ENCODE measurements at regions not wholly inside any gene's neighbourhood (a gene's known extent, or its start where the extent isn't known, plus 50 kb on each side); places are given as distances from the start of the nearest gene placed in this dataset.

GRCh38 chr6:23873161-23873560 is 252.9 kb upstream of the NRSN1 start:
- Histone ChIP-seq H3K36me3 (ENCODE audit: control insufficient read depth in 4 of 4, insufficient read depth in 3 of 4, low read depth in 1 of 4, low read length in 3 of 4) (no peaks in the 10 kb centered on the region), H3K4me3 (ENCODE audit: low read depth in 1 of 3, low read length in 3 of 3) (no peak overlapping the region)

GRCh38 chr6:23875006-23875405 is 251.0 kb upstream of the NRSN1 start:
- Histone ChIP-seq H3K4me3 (ENCODE audit: low read depth in 1 of 3, low read length in 3 of 3) (no peak overlapping the region), H3K27ac (ENCODE audit: low read depth in 1 of 2, low read length in 2 of 2) (no peak overlapping the region), H3K36me3 (ENCODE audit: control insufficient read depth in 4 of 4, insufficient read depth in 3 of 4, low read depth in 1 of 4, low read length in 3 of 4) (no peaks in the 10 kb centered on the region), H3K9ac (ENCODE audit: low read depth in 1 of 2, low read length in 2 of 2) (no peak overlapping the region), H3K9me3 (ENCODE audit: control insufficient read depth in 4 of 4, low read length in 3 of 4) (no peaks in the 10 kb centered on the region), H3K27me3 (ENCODE audit: control insufficient read depth in 4 of 4, insufficient read depth in 4 of 4, low read length in 3 of 4) (peaks cover 0 to 4% (median 0%) of the 10 kb centered on the region in 4 donors), H3K4me1 (ENCODE audit: control insufficient read depth in 4 of 4, insufficient read depth in 4 of 4, low read length in 3 of 4) (no peaks in the 10 kb centered on the region)
- DNase-seq (ENCODE audit: low spot score) = no peak
- WGBS = 85% methylated on average over 1 of the region's 1 CpG
- TF ChIP-seq GABPA (IDR thresholded peaks at IDR 0.05 in 1 of 2, conservative IDR thresholded peaks at IDR 0.05 in 1 of 2) (no peak), ATF3 (IDR thresholded peaks at IDR 0.05) (no peak), EGR1 (IDR thresholded peaks at IDR 0.05; ENCODE audit: low read depth in 2 of 2) (no peak)

More at GRCh38 chr6:23873161-23873560, 252.9 kb upstream of the NRSN1 start:
- no peaks in the 10 kb centered on the region for H3K9me3 ChIP-seq (ENCODE audit: control insufficient read depth in 4 of 4, low read length in 3 of 4)
- H3K4me1 ChIP-seq (ENCODE audit: control insufficient read depth in 4 of 4, insufficient read depth in 4 of 4, low read length in 3 of 4) = no peaks in the 10 kb centered on the region
- H3K27me3 ChIP-seq (ENCODE audit: control insufficient read depth in 4 of 4, insufficient read depth in 4 of 4, low read length in 3 of 4) = peaks cover 0 to 2% (median 0%) of the 10 kb centered on the region in 4 donors
- H3K27ac ChIP-seq (ENCODE audit: low read depth in 1 of 2, low read length in 2 of 2) = no peak overlapping the region
- TF ChIP-seq RAD21 (IDR thresholded peaks at IDR 0.05) (no peak), NR2F2 (IDR thresholded peaks at IDR 0.05) (no peak), ATF3 (IDR thresholded peaks at IDR 0.05) (no peak), GABPA (IDR thresholded peaks at IDR 0.05 in 1 of 2, conservative IDR thresholded peaks at IDR 0.05 in 1 of 2) (no peak), JUND (IDR thresholded peaks at IDR 0.05) (no peak), HNF4G (IDR thresholded peaks at IDR 0.05) (no peak), MAX (IDR thresholded peaks at IDR 0.05) (no peak), CTCF (IDR thresholded peaks at IDR 0.05; ENCODE audit: low read depth, low read length, missing input control) (no peak), HNF4A (conservative IDR thresholded peaks at IDR 0.05) (no peak)
- 87% methylated on average over 1 of the region's 1 CpG for WGBS
- H3K9ac ChIP-seq (ENCODE audit: low read depth in 1 of 2, low read length in 2 of 2) = no peak overlapping the region
- DNase-seq (ENCODE audit: low spot score) = no peak

- WGBS = 91% methylated on average over 3 of the region's 3 CpGs
- Histone ChIP-seq H3K27ac (ENCODE audit: low read depth in 1 of 2, low read length in 2 of 2) (no peak overlapping the region), H3K9me3 (ENCODE audit: control insufficient read depth in 4 of 4, low read length in 3 of 4) (no peaks in the 10 kb centered on the region), H3K27me3 (ENCODE audit: control insufficient read depth in 4 of 4, insufficient read depth in 4 of 4, low read length in 3 of 4) (peaks cover 0 to 2% (median 0%) of the 10 kb centered on the region in 4 donors), H3K36me3 (ENCODE audit: control insufficient read depth in 4 of 4, insufficient read depth in 3 of 4, low read depth in 1 of 4, low read length in 3 of 4) (no peaks in the 10 kb centered on the region), H3K4me3 (ENCODE audit: low read depth in 1 of 3, low read length in 3 of 3) (no peak overlapping the region), H3K9ac (ENCODE audit: low read depth in 1 of 2, low read length in 2 of 2) (no peak overlapping the region), H3K4me1 (ENCODE audit: control insufficient read depth in 4 of 4, insufficient read depth in 4 of 4, low read length in 3 of 4) (no peaks in the 10 kb centered on the region)
- no peak for DNase-seq (ENCODE audit: low spot score)
- TF ChIP-seq FOXA1 (IDR thresholded peaks at IDR 0.05) = no peak
Measured at GRCh38 chr6:23879816-23880215, 246.2 kb upstream of the NRSN1 start.
